HG02840 (cell line): ENCODE measurements at regions not wholly inside any gene's neighbourhood (a gene's known extent, or its start where the extent isn't known, plus 50 kb on each side); places are given as distances from the start of the nearest gene placed in this dataset.
"Not testable (repeated sequence)": the region's sequence is repeated elsewhere in the genome, so short reads cannot be mapped to it uniquely, and the experiment has no call there.

Experiments
- ATAC-seq: cut with Tn5 transposase; IDR thresholded peaks from one replicate; pipeline ENCODE4 v1.9.1; 2021; ENCODE audit warnings: mild to moderate bottlenecking, moderate library complexity, moderate number of reproducible peaks; ENCODE audit not compliant: unreplicated experiment, low FRiP score

- no peak for ATAC-seq
These were observed 687.3 kb upstream of the PCDH9 start for GRCh38 chr13:67917291-67917987.

DNA sequence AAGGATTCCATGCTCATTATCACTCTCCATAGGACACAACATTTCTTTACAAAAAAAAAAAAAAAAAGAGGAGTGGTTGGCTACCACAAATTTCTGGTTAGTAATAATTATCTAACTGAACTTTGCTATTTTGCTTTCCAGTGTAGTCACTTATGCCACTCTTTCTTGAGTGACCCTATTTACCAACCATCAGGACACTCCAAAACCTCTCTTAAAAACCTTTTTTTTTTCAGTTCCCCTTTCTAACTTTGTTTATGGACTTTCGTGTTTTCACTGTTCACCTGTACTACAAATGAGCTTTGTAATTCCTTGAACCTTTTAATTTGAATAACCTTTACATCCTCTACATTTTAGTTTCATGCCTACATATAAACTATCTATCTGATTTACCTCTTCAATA, 686.5 kb upstream of the PCDH9 start:
- ATAC-seq, result no peak

GRCh38 chr13:67914535-67914934, 684.4 kb upstream of the PCDH9 start:
- no peak for ATAC-seq

DNA sequence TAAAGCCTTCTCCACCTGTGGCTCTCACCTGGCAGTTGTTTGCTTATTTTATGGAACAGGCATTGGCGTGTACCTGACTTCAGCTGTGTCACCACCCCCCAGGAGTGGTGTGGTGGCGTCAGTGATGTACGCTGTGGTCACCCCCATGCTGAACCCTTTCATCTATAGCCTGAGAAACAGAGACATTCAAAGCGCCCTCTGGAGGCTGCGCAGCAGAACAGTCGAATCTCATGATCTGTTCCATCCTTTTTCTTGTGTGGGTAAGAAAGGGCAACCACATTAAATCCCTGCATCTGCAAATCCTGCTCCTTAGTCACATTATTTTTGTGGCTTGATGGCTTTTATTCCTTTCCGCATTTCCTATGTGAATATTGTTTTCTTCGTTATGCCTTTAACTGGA, 672.8 kb upstream of the PCDH9 start:
- not testable (repeated sequence) for ATAC-seq

DNA sequence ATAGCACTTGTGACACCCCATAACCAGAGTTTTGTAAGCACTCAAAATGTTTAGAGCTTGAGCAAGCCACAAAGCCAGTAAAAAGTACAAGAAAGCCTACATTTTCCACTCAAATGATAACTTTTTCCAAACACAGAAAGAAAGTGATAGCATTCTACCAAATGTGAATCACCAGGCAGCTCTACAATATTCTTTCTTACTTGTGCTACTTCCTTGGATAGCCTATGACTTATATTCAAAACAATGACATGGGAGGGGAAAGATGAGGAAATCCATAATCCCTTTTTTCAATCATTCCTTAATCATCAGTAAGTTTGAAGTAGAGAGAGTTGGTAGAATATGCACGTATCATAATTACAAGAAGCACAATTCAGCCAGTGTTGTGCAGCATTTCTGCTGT, 650.8 kb upstream of the PCDH9 start:
- no peak for ATAC-seq

- no peak for ATAC-seq
These were observed 648.2 kb upstream of the PCDH9 start for GRCh38 chr13:67878376-67878775.

- ATAC-seq, result no peak
These were observed 646.9 kb upstream of the PCDH9 start for GRCh38 chr13:67877031-67877430.

GRCh38 chr13:67867206-67867605, 637.1 kb upstream of the PCDH9 start:
- no peak for ATAC-seq

DNA sequence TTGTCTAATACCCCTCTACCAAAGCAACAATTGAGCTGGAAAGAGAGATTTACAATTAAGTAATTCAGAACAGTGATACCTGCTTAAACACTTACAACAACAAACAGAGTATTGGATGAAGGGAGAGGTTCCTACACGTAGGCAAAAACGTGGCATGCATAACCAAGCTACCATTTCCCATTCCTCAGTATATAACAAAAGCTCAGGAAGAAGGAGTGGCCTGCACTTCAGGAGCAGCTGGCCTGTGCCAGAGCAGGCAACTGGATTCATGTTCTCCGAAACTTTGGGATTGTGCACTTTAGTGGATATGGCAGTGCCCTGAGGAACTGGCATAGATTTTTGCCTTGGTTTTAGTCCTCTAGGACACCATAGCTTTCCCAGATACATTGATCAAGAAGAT, 630.2 kb upstream of the PCDH9 start:
- no peak for ATAC-seq

DNA sequence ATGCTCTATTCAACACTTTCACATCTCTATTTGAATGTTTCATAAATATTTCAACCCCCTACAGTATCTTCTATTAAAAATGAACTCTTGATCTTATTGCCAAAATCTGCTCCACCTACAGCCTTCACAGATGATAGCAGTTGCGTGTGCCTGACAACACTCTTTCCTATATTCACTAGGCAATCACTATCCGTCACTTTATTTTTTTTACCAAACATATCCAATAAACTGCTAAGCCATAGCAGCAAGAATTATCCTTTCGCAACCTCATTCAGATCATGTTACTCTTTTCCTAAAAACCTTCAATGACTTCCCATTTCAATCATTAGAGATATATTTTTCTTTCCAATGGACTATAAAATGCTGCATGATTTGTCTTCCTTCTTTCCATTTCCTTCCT, 629.8 kb upstream of the PCDH9 start:
- ATAC-seq, result no peak

DNA sequence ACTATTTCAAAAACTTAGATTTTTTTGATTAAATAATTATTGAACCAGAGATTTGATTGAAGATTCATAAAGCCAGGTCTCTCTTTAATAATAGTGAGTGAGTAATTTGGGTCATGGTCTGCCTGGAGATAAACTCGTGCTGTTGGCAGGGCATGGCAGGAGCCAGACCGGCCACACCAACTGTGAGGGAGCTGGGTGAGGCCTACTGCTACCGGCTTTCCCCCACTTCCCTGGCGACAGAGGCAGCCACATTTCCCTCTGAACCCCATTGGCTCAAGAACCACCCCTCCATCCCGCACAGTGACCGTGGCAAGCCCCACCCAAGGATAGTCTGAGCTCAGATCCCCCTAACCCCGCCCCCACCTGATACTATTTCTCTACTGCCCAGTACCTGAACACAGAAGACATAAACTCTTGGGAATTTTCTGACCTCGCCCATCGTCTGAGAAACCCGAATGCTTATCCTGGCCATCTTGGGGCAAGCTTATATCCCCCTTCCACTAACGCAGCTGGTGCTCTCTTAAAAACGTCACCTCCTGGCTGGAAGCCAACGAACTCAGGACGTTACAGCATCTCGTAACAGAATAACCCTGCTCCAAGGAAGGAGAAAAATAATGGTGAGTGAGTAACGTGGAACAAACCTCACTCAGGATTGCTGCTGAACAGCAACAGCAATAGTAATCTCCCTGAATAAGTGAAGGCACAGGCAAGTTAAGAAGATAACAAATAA, 627.6 kb upstream of the PCDH9 start:
- ATAC-seq, result no peak

- no peak for ATAC-seq
These were observed 626.8 kb upstream of the PCDH9 start for GRCh38 chr13:67856955-67857354.

- ATAC-seq, result no peak
These were observed 625.7 kb upstream of the PCDH9 start for GRCh38 chr13:67855741-67856238.

GRCh38 chr13:67854990-67855389, 624.9 kb upstream of the PCDH9 start:
- no peak for ATAC-seq

DNA sequence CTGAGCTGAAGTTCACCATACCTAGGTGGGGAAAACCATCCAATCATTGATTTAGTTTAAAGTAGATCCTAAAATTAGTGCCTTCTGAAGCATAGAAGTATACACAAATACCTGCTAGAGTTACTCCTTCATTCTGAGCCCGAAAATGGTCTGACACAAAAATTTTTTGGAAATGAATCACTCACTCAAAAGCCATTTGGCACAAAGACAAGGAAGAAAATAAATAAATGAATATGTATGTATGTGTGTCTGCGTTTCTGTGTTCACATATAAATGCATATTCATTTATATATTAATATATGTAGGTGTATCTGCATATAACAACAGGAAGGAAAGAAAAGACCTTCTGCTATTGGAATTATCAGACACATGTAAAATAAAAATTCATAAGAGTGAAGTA, 614.4 kb upstream of the PCDH9 start:
- no peak for ATAC-seq

DNA sequence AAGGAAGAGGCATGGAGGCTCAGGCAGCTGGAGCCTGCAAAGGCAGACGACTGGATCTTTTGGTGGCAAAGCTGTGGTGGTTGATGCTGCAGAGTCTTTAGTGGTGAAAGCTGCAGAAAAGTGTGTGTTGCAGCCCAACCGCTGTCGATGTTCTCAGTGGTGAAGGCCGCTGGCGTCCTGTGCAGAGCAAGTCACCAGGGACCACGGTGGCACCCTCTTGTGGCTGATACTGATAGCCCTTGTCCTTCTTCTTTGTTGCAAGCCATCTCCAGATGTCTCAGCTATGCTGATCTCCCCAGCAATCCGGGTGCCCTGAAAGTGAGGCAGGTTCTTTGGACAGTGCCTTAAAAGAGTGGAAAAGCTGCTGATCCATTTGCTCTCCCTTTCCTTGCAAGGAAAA, 610.9 kb upstream of the PCDH9 start:
- no peak for ATAC-seq

GRCh38 chr13:67833564-67833963, 603.4 kb upstream of the PCDH9 start:
- no peak for ATAC-seq

- no peak for ATAC-seq
These were observed 599.5 kb upstream of the PCDH9 start for GRCh38 chr13:67829641-67830040.

DNA sequence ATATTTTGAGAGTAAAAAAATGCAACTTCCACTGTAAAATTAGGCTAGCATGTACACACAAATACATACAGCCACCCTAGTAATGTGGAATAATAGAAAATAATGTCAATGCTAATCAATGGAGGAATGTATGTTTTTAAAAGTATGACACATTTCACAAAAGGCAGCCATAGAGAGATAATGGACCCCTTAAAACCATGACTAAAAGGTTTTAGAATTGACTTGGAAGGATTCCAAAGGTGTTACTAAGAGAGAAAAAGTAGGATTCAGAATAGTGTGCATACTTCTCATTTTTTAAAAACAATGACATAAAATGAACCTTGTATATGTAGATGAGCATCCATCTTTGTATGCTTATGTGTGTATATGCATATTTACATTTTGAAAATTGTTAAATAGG, 597.9 kb upstream of the PCDH9 start:
- no peak for ATAC-seq

DNA sequence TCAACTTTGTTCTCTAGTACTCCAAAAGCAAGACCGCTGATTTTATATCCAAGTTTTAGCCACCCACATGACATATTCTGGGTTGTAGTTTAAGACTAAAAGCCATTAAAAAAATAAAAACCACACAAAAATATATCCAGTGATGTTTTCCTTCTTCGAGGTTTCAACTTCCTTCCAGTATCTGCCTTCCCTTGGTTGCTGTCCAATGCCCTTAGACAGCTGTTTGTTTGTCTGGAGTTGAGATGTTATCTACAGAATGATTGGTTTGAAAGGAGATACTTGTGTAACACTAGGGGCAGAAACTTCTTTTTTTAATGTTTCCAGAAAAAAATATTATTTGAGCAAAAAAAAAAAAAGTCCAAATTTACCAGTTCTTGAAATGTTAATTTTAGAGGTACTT, 591.5 kb upstream of the PCDH9 start:
- no peak for ATAC-seq

- no peak for ATAC-seq
These were observed 576.7 kb upstream of the PCDH9 start for GRCh38 chr13:67806796-67807195.

DNA sequence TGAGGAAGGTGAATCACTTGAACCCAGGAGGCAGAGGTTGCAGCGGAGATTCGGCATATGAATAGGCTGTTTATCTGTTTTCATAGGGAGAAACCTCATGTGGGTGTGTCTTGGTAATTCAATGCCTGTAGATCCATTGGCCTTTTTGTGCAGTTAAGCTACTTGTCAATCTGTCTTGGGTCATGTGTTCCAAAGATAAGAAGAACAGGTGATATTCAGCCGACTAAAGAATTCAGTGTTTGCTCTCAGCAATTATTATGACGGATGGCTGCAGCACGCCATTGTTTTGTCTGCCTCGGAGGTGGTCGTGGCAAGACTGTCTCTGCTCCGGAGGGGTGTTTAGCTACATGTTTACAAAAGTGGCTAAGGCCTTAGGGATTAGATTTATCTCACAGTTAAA, 573.0 kb upstream of the PCDH9 start:
- ATAC-seq, result no peak
